Omental fat pad (tissue), 3 donors: ENCODE measurements at regions not wholly inside any gene's neighbourhood (a gene's known extent, or its start where the extent isn't known, plus 50 kb on each side); places are given as distances from the start of the nearest gene placed in this dataset. TPM values are rescaled to one million over a fixed set of nuclear protein-coding genes. Genes with fewer than 3 reads are reported as not detected.

ENCODE experiments used
- ATAC-seq: fragments of 150-250 bp; one replicate; pipeline ENCODE4 v1.9.1; 2016; ENCODE audit warnings: mild to moderate bottlenecking, moderate library complexity; ENCODE audit not compliant: low FRiP score
- DNase-seq: peaks from one replicate; pipeline ENCODE4 v3.0.0-alpha.2; 2019; ENCODE audit warnings: low spot score
- small RNA-seq: library from RNA; depleted of rRNA; stranded (forward); fragments of <200 nt; gene quantifications from one replicate; pipeline ENCODE3, GENCODE V24; 2016
- TF ChIP-seq, protein P1 (sequence below), 3 donors: fragments of 450-650 bp; IDR thresholded peaks; one replicate each; pipeline ENCODE4 v1.5.1; 2016 to 2017; ENCODE audit warnings: antibody characterized with exemption in 3 of 3, mild to moderate bottlenecking in 3 of 3, moderate library complexity in 2 of 3

DNA sequence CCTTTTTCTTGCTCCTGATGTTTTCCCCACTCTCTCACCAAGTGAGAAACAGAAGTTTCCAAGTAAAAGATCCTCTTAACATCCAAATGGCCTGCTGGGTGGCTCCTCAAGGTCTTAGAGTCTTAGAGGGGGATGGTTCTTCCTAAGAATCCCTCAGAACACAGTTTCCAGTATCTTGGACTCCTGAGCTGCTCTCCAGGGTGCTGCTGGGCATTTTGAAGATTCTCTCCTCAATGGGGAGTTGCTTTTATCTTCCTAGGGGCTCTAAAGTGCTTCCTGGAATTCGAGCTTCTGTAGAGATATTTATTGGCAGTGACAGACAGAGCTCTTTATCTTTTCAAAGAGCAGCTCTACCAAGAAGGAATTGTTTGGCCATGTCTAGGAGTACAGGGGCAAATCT lies 70.8 kb upstream of the SLC35B3 start:
- DNase-seq (no peak), ATAC-seq (no peak)
- TF ChIP-seq, protein P1, sequence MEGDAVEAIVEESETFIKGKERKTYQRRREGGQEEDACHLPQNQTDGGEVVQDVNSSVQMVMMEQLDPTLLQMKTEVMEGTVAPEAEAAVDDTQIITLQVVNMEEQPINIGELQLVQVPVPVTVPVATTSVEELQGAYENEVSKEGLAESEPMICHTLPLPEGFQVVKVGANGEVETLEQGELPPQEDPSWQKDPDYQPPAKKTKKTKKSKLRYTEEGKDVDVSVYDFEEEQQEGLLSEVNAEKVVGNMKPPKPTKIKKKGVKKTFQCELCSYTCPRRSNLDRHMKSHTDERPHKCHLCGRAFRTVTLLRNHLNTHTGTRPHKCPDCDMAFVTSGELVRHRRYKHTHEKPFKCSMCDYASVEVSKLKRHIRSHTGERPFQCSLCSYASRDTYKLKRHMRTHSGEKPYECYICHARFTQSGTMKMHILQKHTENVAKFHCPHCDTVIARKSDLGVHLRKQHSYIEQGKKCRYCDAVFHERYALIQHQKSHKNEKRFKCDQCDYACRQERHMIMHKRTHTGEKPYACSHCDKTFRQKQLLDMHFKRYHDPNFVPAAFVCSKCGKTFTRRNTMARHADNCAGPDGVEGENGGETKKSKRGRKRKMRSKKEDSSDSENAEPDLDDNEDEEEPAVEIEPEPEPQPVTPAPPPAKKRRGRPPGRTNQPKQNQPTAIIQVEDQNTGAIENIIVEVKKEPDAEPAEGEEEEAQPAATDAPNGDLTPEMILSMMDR (IDR thresholded peaks at IDR 0.05): no peak

DNA sequence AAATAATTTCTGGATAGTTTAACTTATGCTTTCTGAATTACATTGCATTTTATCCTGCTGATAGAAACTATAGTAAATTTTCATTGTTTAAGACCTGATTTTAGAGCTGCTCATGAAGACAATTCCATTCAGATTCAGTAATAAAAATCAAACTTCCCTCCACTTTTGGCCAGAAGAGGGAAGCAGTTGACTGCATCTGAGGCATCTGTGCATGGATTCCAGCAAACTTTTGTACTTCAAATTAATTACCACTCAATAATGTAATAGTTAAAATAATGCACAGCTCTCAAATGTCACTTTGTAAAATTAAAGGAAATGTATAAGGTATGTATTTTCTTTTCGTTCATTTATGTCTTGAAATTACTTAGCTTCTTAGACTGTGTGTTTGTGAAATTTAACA lies 64.2 kb upstream of the SLC35B3 start:
- ATAC-seq (no peak), DNase-seq (no peak)
- TF ChIP-seq, protein P1 (IDR thresholded peaks at IDR 0.05): no peak

DNA sequence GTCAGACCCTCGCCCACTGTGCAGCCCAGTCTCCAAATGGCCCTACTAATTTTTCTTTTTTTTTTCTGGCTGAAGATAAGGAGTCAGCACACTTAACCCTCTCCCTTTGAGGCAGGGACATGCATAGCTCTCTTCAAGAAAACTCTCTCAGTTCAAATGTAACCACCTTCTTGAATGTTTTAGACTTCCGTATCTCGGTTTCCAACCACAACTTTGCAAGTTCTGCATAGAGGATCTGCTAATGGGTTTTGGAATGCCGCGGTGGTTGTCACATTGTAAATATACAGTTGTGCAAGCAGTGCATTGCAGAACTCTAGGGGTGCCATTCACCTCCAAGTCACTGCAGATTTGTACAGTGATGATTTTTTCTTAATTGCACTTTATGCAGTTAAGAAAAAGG lies 59.4 kb upstream of the SLC35B3 start:
- DNase-seq: no peak
- no peak for ATAC-seq
- TF ChIP-seq, protein P1 (IDR thresholded peaks at IDR 0.05): no peak

DNA sequence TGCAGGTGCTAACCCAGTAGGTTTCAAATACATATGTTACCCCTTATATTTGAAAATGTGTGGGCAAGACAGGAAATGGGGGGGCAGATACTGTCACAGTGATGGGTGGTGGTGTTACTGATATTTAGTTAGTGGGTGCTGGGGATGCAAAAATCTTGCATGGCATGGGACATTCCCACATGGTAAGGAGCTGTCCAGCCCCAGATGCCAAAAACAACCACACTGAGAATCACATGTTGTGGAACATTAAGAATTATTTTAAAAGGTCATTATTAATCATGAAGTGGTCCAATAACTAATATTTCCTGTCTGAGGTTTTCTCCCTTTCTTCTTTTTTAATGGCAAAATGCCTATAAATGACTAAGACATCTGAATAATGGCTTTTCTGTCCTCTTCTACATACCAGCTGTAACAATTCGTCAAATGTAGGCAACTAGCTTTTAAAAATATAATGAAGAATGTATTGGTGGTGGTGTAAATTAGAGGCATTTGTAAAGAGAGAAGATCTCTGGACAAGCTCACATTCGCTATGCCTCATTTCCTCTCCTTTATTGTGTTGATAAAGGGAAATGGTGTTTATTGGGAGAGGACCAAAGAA lies 57.3 kb upstream of the SLC35B3 start:
- TF ChIP-seq, protein P1 (IDR thresholded peaks at IDR 0.05): no peak
- no peak for ATAC-seq
- DNase-seq: no peak

Small RNAs in the stretch of these regions (small RNA-seq; reads per million reads assigned to genes)
- gene RF02101 (not detected), gene RNU6ATAC21P (not detected)
